A673 (cell line): ENCODE measurements at regions not wholly inside any gene's neighbourhood (a gene's known extent, or its start where the extent isn't known, plus 50 kb on each side); places are given as distances from the start of the nearest gene placed in this dataset.
A peak's percentile ranks its signal among the peaks of the same experiment; 100 is the strongest.

ENCODE experiments used
- BruUV-seq: library from RNA; stranded (reverse); fragments of 400-500 nt; replicated peaks from 2 replicates; lab custom pipeline; 2021; lab: Mats Ljungman, UMichigan
- CTCF ChIA-PET: fragments of 300-600 bp; sonication (Branson Sonifier 250); formaldehyde crosslinking; loops from one replicate; lab custom pipeline; 2022; ENCODE audit warnings: antibody characterized with exemption; lab: Charles Lee
- POLR2A ChIA-PET: fragments of 300-600 bp; sonication (Branson Sonifier 250); formaldehyde crosslinking; loops from one replicate; lab custom pipeline; 2022; ENCODE audit warnings: antibody characterized with exemption; ENCODE audit not compliant: low non-redundant PET; lab: Charles Lee
- DNase-seq: peaks from one replicate; pipeline ENCODE4 v3.0.0-alpha.2; 2015; ENCODE audit warnings: low spot score
- H3K27ac ChIP-seq: fragments of 200-600 bp; sonication (generic); 2 replicates; pipeline ENCODE4 v1.5.1; 2016; ENCODE audit warnings: mixed run types, low read depth, mild to moderate bottlenecking, mixed read lengths, antibody characterized with exemption, low read length; ENCODE audit not compliant: poor library complexity, severe bottlenecking
- H3K27me3 ChIP-seq: fragments of 200-600 bp; sonication (generic); replicated peaks from 2 replicates; pipeline ENCODE4 v1.6.1; 2017; ENCODE audit warnings: mixed run types, low read depth, mild to moderate bottlenecking, mixed read lengths, antibody characterized with exemption, low read length; ENCODE audit not compliant: insufficient read depth, poor library complexity
- H3K36me3 ChIP-seq: fragments of 200-600 bp; sonication (generic); 2 replicates; pipeline ENCODE4 v1.6.1; 2016; ENCODE audit warnings: mixed run types, mild to moderate bottlenecking, mixed read lengths, antibody characterized with exemption, low read length; ENCODE audit not compliant: insufficient read depth, poor library complexity, severe bottlenecking
- H3K4me1 ChIP-seq: fragments of 200-600 bp; sonication (generic); 2 replicates; pipeline ENCODE4 v1.6.1; 2017; ENCODE audit warnings: mixed run types, mild to moderate bottlenecking, mixed read lengths, antibody characterized with exemption, low read length; ENCODE audit not compliant: insufficient read depth, poor library complexity, severe bottlenecking
- H3K4me3 ChIP-seq: fragments of 200-600 bp; sonication (generic); 2 replicates; pipeline ENCODE4 v1.5.1; 2016; ENCODE audit warnings: low read depth, mixed run types, mild to moderate bottlenecking, mixed read lengths, low read length; ENCODE audit not compliant: poor library complexity, severe bottlenecking
- H3K9me3 ChIP-seq: fragments of 200-600 bp; sonication (generic); 2 replicates; pipeline ENCODE4 v1.6.1; 2016; ENCODE audit warnings: mixed run types, low read depth, mild to moderate bottlenecking, mixed read lengths, antibody characterized with exemption, low read length; ENCODE audit not compliant: poor library complexity, severe bottlenecking
- CTCF ChIP-seq: fragments of 300-800, 200-600 bp; sonication (generic); conservative IDR thresholded peaks from 2 replicates; pipeline ENCODE4 v1.5.1; 2017; ENCODE audit warnings: low read depth, mild to moderate bottlenecking, antibody characterized with exemption, low read length, moderate library complexity, mixed read lengths
- EZH2 ChIP-seq: fragments of 200-600 bp; sonication (generic); IDR thresholded peaks from 2 replicates; pipeline ENCODE4 v1.6.1; 2017; ENCODE audit warnings: borderline replicate concordance, low read depth, mild to moderate bottlenecking, mixed read lengths, antibody characterized with exemption, low read length; ENCODE audit not compliant: poor library complexity, severe bottlenecking
- intact Hi-C: fragments of 100-400 bp; cut with micrococcal nuclease; formaldehyde crosslinking; loops from one replicate; pipeline ENCODE4 v1.10.0; 2022; ENCODE audit not compliant: unreplicated experiment

- no peak overlapping the region for H3K4me3 ChIP-seq
- no TSS peak for BruUV-seq
- CTCF ChIA-PET: no interaction called here
- no peaks in the 10 kb centered on the region for H3K36me3 ChIP-seq
- intact Hi-C loops: loop anchor here (5.0 kb wide), 1 partner anchor 1220 kb away; no protein-coding TSS in a partner anchor
- no peak for DNase-seq
- no peaks in the 10 kb centered on the region for H3K4me1 ChIP-seq
- POLR2A ChIA-PET: no interaction called here
- TF ChIP-seq CTCF (no peak), EZH2 (no peak)
- H3K9me3 ChIP-seq: no peaks in the 10 kb centered on the region
- H3K27me3 ChIP-seq: no peaks in the 10 kb centered on the region
- H3K27ac ChIP-seq: no peak overlapping the region
Measured at GRCh38 chr20:6637160-6637579, 130.3 kb upstream of the BMP2 start.

- TF ChIP-seq EZH2: no peak
- TF ChIP-seq CTCF: peak; percentile 51
- no peak overlapping the region for H3K27ac ChIP-seq
- H3K9me3 ChIP-seq: no peaks in the 10 kb centered on the region
- ChIA-PET CTCF (no interaction called here), POLR2A (no interaction called here)
- H3K27me3 ChIP-seq: no peaks in the 10 kb centered on the region
- intact Hi-C loops: loop anchor here (5.0 kb wide), 1 partner anchor 1221 kb away; no protein-coding TSS in a partner anchor
- BruUV-seq: no TSS peak
- H3K4me3 ChIP-seq: no peak overlapping the region
- no peaks in the 10 kb centered on the region for H3K4me1 ChIP-seq
- peak; percentile 48 for DNase-seq
- H3K36me3 ChIP-seq: no peaks in the 10 kb centered on the region
Measured at GRCh38 chr20:6636209-6637159, 131.0 kb upstream of the BMP2 start.

- H3K4me1 ChIP-seq: no peaks in the 10 kb centered on the region
- no peaks in the 10 kb centered on the region for H3K36me3 ChIP-seq
- ChIA-PET POLR2A (no interaction called here), CTCF (no interaction called here)
- no TSS peak for BruUV-seq
- no peak overlapping the region for H3K27ac ChIP-seq
- no peak for TF ChIP-seq EZH2
- no peak for TF ChIP-seq CTCF
- no peak overlapping the region for H3K4me3 ChIP-seq
- no peak for DNase-seq
- H3K27me3 ChIP-seq: no peaks in the 10 kb centered on the region
- intact Hi-C loops: loop anchor here (5.0 kb wide), 1 partner anchor 1222 kb away; no protein-coding TSS in a partner anchor
- H3K9me3 ChIP-seq: no peaks in the 10 kb centered on the region
Measured at GRCh38 chr20:6635034-6635736, 132.3 kb upstream of the BMP2 start.
